ENCODE measurements at regions not wholly inside any gene's neighbourhood (a gene's known extent, or its start where the extent isn't known, plus 50 kb on each side); places are given as distances from the start of the nearest gene placed in this dataset.

GRCh38 chr15:29873947-29874411 is 51.7 kb upstream of the TJP1 start:
- Histone ChIP-seq H3K9me3 (no peaks in the 10 kb centered on the region), H3K27me3 (replicated peaks; ENCODE audit: insufficient read depth) (no peaks in the 10 kb centered on the region), H3K4me1 (ENCODE audit: control insufficient read depth in 1 of 2, low read depth in 2 of 2) (peaks cover 5 to 9% of the 10 kb centered on the region in 2 donors), H3K4me3 (no peak overlapping the region), H3K36me3 (no peaks in the 10 kb centered on the region), H3K27ac (peak overlapping the region in 1 of 2 donors; percentile 41)
- DNase-seq (ENCODE audit: low spot score) (no peak), ATAC-seq (ENCODE audit: insufficient number of reproducible peaks, low FRiP score, low read depth) (no peak)
- TF ChIP-seq CTCF (IDR thresholded peaks at IDR 0.05): no peak

GRCh38 chr15:29873264-29873663 is 51.0 kb upstream of the TJP1 start:
- no peak for DNase-seq (ENCODE audit: low spot score)
- Histone ChIP-seq H3K4me3 (no peak overlapping the region), H3K9me3 (no peaks in the 10 kb centered on the region), H3K27me3 (replicated peaks; ENCODE audit: insufficient read depth) (no peaks in the 10 kb centered on the region), H3K4me1 (ENCODE audit: control insufficient read depth in 1 of 2, low read depth in 2 of 2) (peaks cover 5 to 9% of the 10 kb centered on the region in 2 donors), H3K27ac (peak overlapping the region in 1 of 2 donors; percentile 41), H3K36me3 (no peaks in the 10 kb centered on the region)
- TF ChIP-seq CTCF (IDR thresholded peaks at IDR 0.05): no peak
- no peak for ATAC-seq (ENCODE audit: insufficient number of reproducible peaks, low FRiP score, low read depth)

- Histone ChIP-seq H3K27me3 (replicated peaks; ENCODE audit: insufficient read depth) (no peaks in the 10 kb centered on the region), H3K36me3 (no peaks in the 10 kb centered on the region), H3K27ac (peak overlapping the region in 1 of 2 donors; percentile 67), H3K9me3 (no peaks in the 10 kb centered on the region), H3K4me1 (ENCODE audit: control insufficient read depth in 1 of 2, low read depth in 2 of 2) (peaks cover 5 to 9% of the 10 kb centered on the region in 2 donors), H3K4me3 (no peak overlapping the region)
- DNase-seq (ENCODE audit: low spot score): no peak
- TF ChIP-seq CTCF (IDR thresholded peaks at IDR 0.05): no peak
- no peak for ATAC-seq (ENCODE audit: insufficient number of reproducible peaks, low FRiP score, low read depth)
Measured at GRCh38 chr15:29872716-29873115, 50.4 kb upstream of the TJP1 start.

Measured in thoracic aorta (tissue), 2 donors.